ENCODE measurements at regions not wholly inside any gene's neighbourhood (a gene's known extent, or its start where the extent isn't known, plus 50 kb on each side); places are given as distances from the start of the nearest gene placed in this dataset.

GRCh38 chr9:95822583-95823431 is 52.7 kb upstream of the ERCC6L2 start:
- ATAC-seq, result peak; percentile 72 to 75

- ATAC-seq, result no peak
Measured at GRCh38 chr9:95822015-95822414, 53.5 kb upstream of the ERCC6L2 start.

- ATAC-seq, result no peak
Measured at GRCh38 chr9:95820074-95820473, 55.4 kb upstream of the ERCC6L2 start.

GRCh38 chr9:95819636-95820035 is 55.9 kb upstream of the ERCC6L2 start:
- no peak for ATAC-seq

- ATAC-seq, result no peak
Measured at GRCh38 chr9:95817205-95817604, 58.3 kb upstream of the ERCC6L2 start.

- ATAC-seq, result no peak
Measured at GRCh38 chr9:95816716-95817115, 58.8 kb upstream of the ERCC6L2 start.

GRCh38 chr9:95815961-95816360 is 59.5 kb upstream of the ERCC6L2 start:
- ATAC-seq, result no peak

GRCh38 chr9:95815133-95815532 is 60.4 kb upstream of the ERCC6L2 start:
- ATAC-seq, result no peak

GRCh38 chr9:95813923-95814322 is 61.6 kb upstream of the ERCC6L2 start:
- no peak for ATAC-seq

GRCh38 chr9:95810814-95811213 is 64.7 kb upstream of the ERCC6L2 start:
- ATAC-seq, result no peak

- no peak for ATAC-seq
Measured at GRCh38 chr9:95810133-95810532, 65.4 kb upstream of the ERCC6L2 start.

GRCh38 chr9:95809686-95810085 is 65.8 kb upstream of the ERCC6L2 start:
- ATAC-seq, result peak; percentile 21 to 45

- no peak for ATAC-seq
Measured at GRCh38 chr9:95808011-95808410, 67.5 kb upstream of the ERCC6L2 start.

GRCh38 chr9:95807326-95807947 is 68.1 kb upstream of the ERCC6L2 start:
- ATAC-seq, result no peak

- ATAC-seq, result no peak
Measured at GRCh38 chr9:95803197-95803596, 72.3 kb upstream of the ERCC6L2 start.

GRCh38 chr9:95801797-95802196 is 73.7 kb upstream of the ERCC6L2 start:
- ATAC-seq, result no peak

- no peak for ATAC-seq
Measured at GRCh38 chr9:95796029-95796428, 79.5 kb upstream of the ERCC6L2 start.

- ATAC-seq, result no peak
Measured at GRCh38 chr9:95793924-95794828, 81.3 kb upstream of the ERCC6L2 start.

GRCh38 chr9:95791695-95792094 is 83.8 kb upstream of the ERCC6L2 start:
- ATAC-seq, result no peak

GRCh38 chr9:95791286-95791685 is 84.2 kb upstream of the ERCC6L2 start:
- ATAC-seq, result no peak

GRCh38 chr9:95788521-95788991 is 86.9 kb upstream of the ERCC6L2 start:
- ATAC-seq, result no peak

- no peak for ATAC-seq
Measured at GRCh38 chr9:95788021-95788420, 87.5 kb upstream of the ERCC6L2 start.

- no peak for ATAC-seq
Measured at GRCh38 chr9:95785209-95785608, 90.3 kb upstream of the ERCC6L2 start.

All from activated CD4-positive, CD25-positive, alpha-beta regulatory T cell treated with anti-CD3 and anti-CD28 coated beads, Interleukin-2, amount 50 U/mL, for 24 hours (primary cell).